H1 (cell line): ENCODE measurements at regions not wholly inside any gene's neighbourhood (a gene's known extent, or its start where the extent isn't known, plus 50 kb on each side); places are given as distances from the start of the nearest gene placed in this dataset.

ENCODE experiments used
- POLR2A ChIP-seq, 2 experiments: IDR thresholded peaks; 1 replicate in 1 of 2; 2 replicates in 1 of 2; pipeline ENCODE4 v1.6.1; 2011; ENCODE audit warnings: low read depth in 2 of 2, low read length in 2 of 2, mild to moderate bottlenecking in 2 of 2; ENCODE audit errors: control extremely low read depth in 1 of 2
- SIX5 ChIP-seq: IDR thresholded peaks from 2 replicates; pipeline ENCODE4 v1.6.1; 2011; ENCODE audit warnings: mild to moderate bottlenecking, low read depth, low read length
- TF ChIP-seq, protein P1 (sequence below): fragments of 300-600 bp; sonication (generic); IDR thresholded peaks from 2 replicates; pipeline ENCODE4 v1.7.1; 2012; ENCODE audit warnings: low read length, moderate library complexity, mild to moderate bottlenecking, inconsistent platforms; ENCODE audit not compliant: insufficient replicate concordance

DNA sequence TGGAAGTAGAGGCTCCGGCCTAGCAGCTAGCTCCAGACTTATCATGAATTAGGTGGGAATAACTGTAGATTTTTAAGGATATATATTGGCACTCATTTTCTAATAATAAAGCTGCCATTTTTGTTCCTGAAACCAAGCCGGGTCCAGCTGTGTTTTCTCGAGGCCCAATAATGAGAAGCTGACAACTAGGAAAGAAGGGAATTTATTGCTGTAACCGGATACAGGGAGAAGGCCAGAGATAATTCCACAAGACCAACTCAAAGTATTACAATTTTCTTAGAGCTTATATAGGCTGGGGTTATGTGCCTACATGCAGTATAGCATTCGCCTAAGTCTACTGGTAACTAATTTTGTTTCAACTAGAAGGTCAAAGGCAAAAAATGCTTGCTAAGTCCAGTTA is 122.3 kb upstream of the FBXO33 start (continued):
- TF ChIP-seq, protein P1, sequence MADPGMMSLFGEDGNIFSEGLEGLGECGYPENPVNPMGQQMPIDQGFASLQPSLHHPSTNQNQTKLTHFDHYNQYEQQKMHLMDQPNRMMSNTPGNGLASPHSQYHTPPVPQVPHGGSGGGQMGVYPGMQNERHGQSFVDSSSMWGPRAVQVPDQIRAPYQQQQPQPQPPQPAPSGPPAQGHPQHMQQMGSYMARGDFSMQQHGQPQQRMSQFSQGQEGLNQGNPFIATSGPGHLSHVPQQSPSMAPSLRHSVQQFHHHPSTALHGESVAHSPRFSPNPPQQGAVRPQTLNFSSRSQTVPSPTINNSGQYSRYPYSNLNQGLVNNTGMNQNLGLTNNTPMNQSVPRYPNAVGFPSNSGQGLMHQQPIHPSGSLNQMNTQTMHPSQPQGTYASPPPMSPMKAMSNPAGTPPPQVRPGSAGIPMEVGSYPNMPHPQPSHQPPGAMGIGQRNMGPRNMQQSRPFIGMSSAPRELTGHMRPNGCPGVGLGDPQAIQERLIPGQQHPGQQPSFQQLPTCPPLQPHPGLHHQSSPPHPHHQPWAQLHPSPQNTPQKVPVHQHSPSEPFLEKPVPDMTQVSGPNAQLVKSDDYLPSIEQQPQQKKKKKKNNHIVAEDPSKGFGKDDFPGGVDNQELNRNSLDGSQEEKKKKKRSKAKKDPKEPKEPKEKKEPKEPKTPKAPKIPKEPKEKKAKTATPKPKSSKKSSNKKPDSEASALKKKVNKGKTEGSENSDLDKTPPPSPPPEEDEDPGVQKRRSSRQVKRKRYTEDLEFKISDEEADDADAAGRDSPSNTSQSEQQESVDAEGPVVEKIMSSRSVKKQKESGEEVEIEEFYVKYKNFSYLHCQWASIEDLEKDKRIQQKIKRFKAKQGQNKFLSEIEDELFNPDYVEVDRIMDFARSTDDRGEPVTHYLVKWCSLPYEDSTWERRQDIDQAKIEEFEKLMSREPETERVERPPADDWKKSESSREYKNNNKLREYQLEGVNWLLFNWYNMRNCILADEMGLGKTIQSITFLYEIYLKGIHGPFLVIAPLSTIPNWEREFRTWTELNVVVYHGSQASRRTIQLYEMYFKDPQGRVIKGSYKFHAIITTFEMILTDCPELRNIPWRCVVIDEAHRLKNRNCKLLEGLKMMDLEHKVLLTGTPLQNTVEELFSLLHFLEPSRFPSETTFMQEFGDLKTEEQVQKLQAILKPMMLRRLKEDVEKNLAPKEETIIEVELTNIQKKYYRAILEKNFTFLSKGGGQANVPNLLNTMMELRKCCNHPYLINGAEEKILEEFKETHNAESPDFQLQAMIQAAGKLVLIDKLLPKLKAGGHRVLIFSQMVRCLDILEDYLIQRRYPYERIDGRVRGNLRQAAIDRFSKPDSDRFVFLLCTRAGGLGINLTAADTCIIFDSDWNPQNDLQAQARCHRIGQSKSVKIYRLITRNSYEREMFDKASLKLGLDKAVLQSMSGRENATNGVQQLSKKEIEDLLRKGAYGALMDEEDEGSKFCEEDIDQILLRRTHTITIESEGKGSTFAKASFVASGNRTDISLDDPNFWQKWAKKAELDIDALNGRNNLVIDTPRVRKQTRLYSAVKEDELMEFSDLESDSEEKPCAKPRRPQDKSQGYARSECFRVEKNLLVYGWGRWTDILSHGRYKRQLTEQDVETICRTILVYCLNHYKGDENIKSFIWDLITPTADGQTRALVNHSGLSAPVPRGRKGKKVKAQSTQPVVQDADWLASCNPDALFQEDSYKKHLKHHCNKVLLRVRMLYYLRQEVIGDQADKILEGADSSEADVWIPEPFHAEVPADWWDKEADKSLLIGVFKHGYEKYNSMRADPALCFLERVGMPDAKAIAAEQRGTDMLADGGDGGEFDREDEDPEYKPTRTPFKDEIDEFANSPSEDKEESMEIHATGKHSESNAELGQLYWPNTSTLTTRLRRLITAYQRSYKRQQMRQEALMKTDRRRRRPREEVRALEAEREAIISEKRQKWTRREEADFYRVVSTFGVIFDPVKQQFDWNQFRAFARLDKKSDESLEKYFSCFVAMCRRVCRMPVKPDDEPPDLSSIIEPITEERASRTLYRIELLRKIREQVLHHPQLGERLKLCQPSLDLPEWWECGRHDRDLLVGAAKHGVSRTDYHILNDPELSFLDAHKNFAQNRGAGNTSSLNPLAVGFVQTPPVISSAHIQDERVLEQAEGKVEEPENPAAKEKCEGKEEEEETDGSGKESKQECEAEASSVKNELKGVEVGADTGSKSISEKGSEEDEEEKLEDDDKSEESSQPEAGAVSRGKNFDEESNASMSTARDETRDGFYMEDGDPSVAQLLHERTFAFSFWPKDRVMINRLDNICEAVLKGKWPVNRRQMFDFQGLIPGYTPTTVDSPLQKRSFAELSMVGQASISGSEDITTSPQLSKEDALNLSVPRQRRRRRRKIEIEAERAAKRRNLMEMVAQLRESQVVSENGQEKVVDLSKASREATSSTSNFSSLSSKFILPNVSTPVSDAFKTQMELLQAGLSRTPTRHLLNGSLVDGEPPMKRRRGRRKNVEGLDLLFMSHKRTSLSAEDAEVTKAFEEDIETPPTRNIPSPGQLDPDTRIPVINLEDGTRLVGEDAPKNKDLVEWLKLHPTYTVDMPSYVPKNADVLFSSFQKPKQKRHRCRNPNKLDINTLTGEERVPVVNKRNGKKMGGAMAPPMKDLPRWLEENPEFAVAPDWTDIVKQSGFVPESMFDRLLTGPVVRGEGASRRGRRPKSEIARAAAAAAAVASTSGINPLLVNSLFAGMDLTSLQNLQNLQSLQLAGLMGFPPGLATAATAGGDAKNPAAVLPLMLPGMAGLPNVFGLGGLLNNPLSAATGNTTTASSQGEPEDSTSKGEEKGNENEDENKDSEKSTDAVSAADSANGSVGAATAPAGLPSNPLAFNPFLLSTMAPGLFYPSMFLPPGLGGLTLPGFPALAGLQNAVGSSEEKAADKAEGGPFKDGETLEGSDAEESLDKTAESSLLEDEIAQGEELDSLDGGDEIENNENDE: no peak
- TF ChIP-seq SIX5: no peak
- no peak for TF ChIP-seq POLR2A (IDR thresholded peaks at IDR 0.05; ENCODE audit: control extremely low read depth in 1 of 2, low read depth in 2 of 2, low read length in 2 of 2)
- TF ChIP-seq, all 59 proteins: peak for 0
